MM.1S (cell line): ENCODE measurements at regions not wholly inside any gene's neighbourhood (a gene's known extent, or its start where the extent isn't known, plus 50 kb on each side); places are given as distances from the start of the nearest gene placed in this dataset.

ENCODE experiments used
- DNase-seq: peaks from one replicate; pipeline ENCODE4 v3.0.0-alpha.2; 2015
- H2AFZ ChIP-seq: fragments of 300-600 bp; sonication (generic); 2 replicates; pipeline ENCODE4 v1.6.0; 2016; ENCODE audit warnings: antibody characterized with exemption, low read length
- H3F3A ChIP-seq: fragments of 300-600 bp; sonication (generic); 2 replicates; pipeline ENCODE4 v1.6.1; 2016; ENCODE audit warnings: mild to moderate bottlenecking, antibody characterized with exemption, low read length, moderate library complexity, mixed read lengths; ENCODE audit not compliant: insufficient read depth
- H3K27ac ChIP-seq: fragments of 300-600 bp; sonication (generic); 2 replicates; pipeline ENCODE4 v1.5.1; 2016; ENCODE audit warnings: mild to moderate bottlenecking, low read length
- H3K27me3 ChIP-seq: fragments of 300-600 bp; sonication (generic); replicated peaks from 2 replicates; pipeline ENCODE4 v1.6.0; 2016; ENCODE audit warnings: low read length; ENCODE audit not compliant: insufficient read depth
- H3K36me3 ChIP-seq: fragments of 300-600 bp; sonication (generic); replicated peaks from 2 replicates; pipeline ENCODE4 v1.6.1; 2016; ENCODE audit warnings: mild to moderate bottlenecking, low read length, mixed read lengths; ENCODE audit not compliant: insufficient read depth
- H3K4me1 ChIP-seq: fragments of 300-600 bp; sonication (generic); 2 replicates; pipeline ENCODE4 v1.6.1; 2016; ENCODE audit warnings: low read length, mixed read lengths
- H3K4me2 ChIP-seq: fragments of 300-600 bp; sonication (generic); 2 replicates; pipeline ENCODE4 v1.6.0; 2016; ENCODE audit warnings: low read depth, low read length
- H3K4me3 ChIP-seq: fragments of 300-600 bp; sonication (generic); 2 replicates; pipeline ENCODE4 v1.5.1; 2016; ENCODE audit warnings: low read length, mixed read lengths
- H3K79me2 ChIP-seq: fragments of 300-600 bp; sonication (generic); 2 replicates; pipeline ENCODE4 v1.6.1; 2016; ENCODE audit warnings: mixed run types, low read length, mixed read lengths
- H3K9ac ChIP-seq: fragments of 300-600 bp; sonication (generic); 2 replicates; pipeline ENCODE4 v1.6.1; 2016; ENCODE audit warnings: low read length, mixed read lengths
- H3K9me2 ChIP-seq: fragments of 300-600 bp; sonication (generic); replicated peaks from 2 replicates; pipeline ENCODE4 v1.6.1; 2016; ENCODE audit warnings: mild to moderate bottlenecking, low read length, mixed read lengths; ENCODE audit not compliant: insufficient read depth
- H3K9me3 ChIP-seq: fragments of 300-600 bp; sonication (generic); replicated peaks from 2 replicates; pipeline ENCODE4 v1.6.1; 2016; ENCODE audit warnings: mild to moderate bottlenecking, low read length, mixed read lengths; ENCODE audit not compliant: insufficient read depth
- H4K20me1 ChIP-seq: fragments of 300-600 bp; sonication (generic); 2 replicates; pipeline ENCODE4 v1.6.1; 2016; ENCODE audit warnings: mild to moderate bottlenecking, low read length, moderate library complexity, mixed read lengths; ENCODE audit not compliant: insufficient read depth
- CTCF ChIP-seq: fragments of 300-600 bp; sonication (generic); IDR thresholded peaks from 2 replicates; pipeline ENCODE4 v1.5.1; 2016; ENCODE audit warnings: antibody characterized with exemption, low read length, mixed read lengths
- EZH2 ChIP-seq: fragments of 300-600 bp; sonication (generic); optimal IDR thresholded peaks from 2 replicates; pipeline ENCODE3; 2017; ENCODE audit warnings: low read depth, mild to moderate bottlenecking, antibody characterized with exemption, low read length, mixed read lengths
- EZH2phosphoT487 ChIP-seq: fragments of 300-600 bp; sonication (generic); IDR thresholded peaks from 2 replicates; pipeline ENCODE4 v1.6.1; 2018; ENCODE audit warnings: antibody characterized with exemption, low read length

DNA sequence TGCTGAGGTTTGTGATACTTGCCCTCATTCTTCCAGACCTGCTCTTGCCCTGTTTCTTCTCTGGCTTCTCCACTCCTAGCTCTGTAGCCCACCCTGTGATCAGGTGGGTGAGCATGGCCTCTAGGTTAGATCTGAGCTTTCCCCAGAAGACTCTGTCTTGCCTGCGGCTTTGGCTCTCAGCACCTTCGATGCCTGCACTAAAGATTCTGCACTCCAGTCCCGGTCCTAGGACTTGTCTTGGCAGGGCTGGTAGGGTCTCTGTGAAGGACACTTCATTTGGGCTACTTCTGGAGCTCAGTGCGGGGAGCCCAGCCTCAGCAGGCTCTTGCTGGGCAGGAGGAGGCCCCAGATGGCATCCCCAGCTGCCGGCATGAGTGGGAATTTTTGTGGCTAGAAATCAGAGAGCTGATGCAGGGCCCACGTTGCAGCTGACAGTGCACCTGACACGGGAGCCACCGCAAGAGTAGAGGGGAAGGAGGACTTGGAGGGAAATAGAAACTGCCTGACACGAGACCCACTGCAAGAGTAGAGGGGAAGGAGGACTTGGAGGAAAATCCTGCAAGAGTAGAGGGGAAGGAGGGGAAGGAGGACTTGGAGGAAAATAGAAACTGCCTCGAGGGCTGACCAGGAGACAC is 226.9 kb upstream of the B3GAT1 start:
- H3K27ac ChIP-seq = peak overlapping the region; percentile 85
- peak; percentile 43 for DNase-seq
- H3K4me2 ChIP-seq = peak overlapping the region; percentile 47; the same call in 1 of the 2 replicates

GRCh38 chr11:134637091-134638015 is 225.3 kb upstream of the B3GAT1 start:
- Histone ChIP-seq H3K9me3 (no peaks in the 10 kb centered on the region), H3K9ac (no peak overlapping the region), H2AFZ (no peak overlapping the region), H3K27me3 (no peaks in the 10 kb centered on the region), H4K20me1 (no peaks in the 10 kb centered on the region), H3K4me3 (no peak overlapping the region), H3K9me2 (no peaks in the 10 kb centered on the region), H3K79me2 (no peaks in the 10 kb centered on the region), H3K36me3 (no peaks in the 10 kb centered on the region), H3F3A (no peaks in the 10 kb centered on the region), H3K27ac (peak overlapping the region; percentile 85; the same call in 1 of the 2 replicates), H3K4me1 (peaks cover 29% of the 10 kb centered on the region), H3K4me2 (no peak overlapping the region)
- peak; percentile 35 for DNase-seq
- TF ChIP-seq EZH2 (no peak), EZH2phosphoT487 (no peak), CTCF (no peak)

More for the DNA sequence above, 226.9 kb upstream of the B3GAT1 start:
- Histone ChIP-seq H4K20me1 (no peaks in the 10 kb centered on the region), H3K4me1 (peaks cover 29% of the 10 kb centered on the region), H3F3A (no peaks in the 10 kb centered on the region), H3K9me3 (no peaks in the 10 kb centered on the region), H2AFZ (no peak overlapping the region), H3K79me2 (no peaks in the 10 kb centered on the region), H3K4me3 (no peak overlapping the region), H3K9ac (peak overlapping the region; percentile 33; the same call in 1 of the 2 replicates), H3K27me3 (no peaks in the 10 kb centered on the region), H3K36me3 (no peaks in the 10 kb centered on the region), H3K9me2 (no peaks in the 10 kb centered on the region)
- TF ChIP-seq EZH2 = no peak
- TF ChIP-seq CTCF = no peak
- TF ChIP-seq EZH2phosphoT487 = no peak

DNA sequence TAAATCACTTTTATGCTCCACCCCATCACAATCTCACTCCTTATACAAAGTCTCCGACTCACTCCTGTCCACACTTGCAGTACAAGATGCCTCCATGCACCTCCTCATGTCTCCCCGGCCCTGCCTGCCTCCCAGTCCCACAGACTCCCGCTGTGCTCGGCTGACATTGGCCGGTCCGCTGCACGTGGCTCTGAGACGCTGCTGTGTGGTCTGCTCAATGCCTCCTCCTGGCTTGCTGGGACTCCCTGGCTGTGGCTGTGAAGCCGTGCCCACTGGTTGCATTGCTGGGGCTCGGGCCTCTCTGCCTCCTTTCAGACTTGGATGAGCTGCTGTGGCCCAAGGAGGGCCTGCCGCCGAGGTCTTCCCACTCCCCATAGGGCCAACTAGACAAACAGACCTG is 224.0 kb upstream of the B3GAT1 start:
- H3K9me2 ChIP-seq = no peaks in the 10 kb centered on the region
- H3K4me1 ChIP-seq = peaks cover 29% of the 10 kb centered on the region
- no peaks in the 10 kb centered on the region for H4K20me1 ChIP-seq
- no peaks in the 10 kb centered on the region for H3K9me3 ChIP-seq
- no peak overlapping the region for H2AFZ ChIP-seq
- no peak overlapping the region for H3K4me2 ChIP-seq
- H3K27me3 ChIP-seq = no peaks in the 10 kb centered on the region
- no peaks in the 10 kb centered on the region for H3K79me2 ChIP-seq
- no peaks in the 10 kb centered on the region for H3F3A ChIP-seq
- H3K4me3 ChIP-seq = no peak overlapping the region
- no peak overlapping the region for H3K9ac ChIP-seq
- TF ChIP-seq EZH2phosphoT487 = no peak
- no peak for TF ChIP-seq CTCF
- no peak for TF ChIP-seq EZH2
- no peaks in the 10 kb centered on the region for H3K36me3 ChIP-seq
- no peak overlapping the region for H3K27ac ChIP-seq
- DNase-seq = no peak
